ENCODE measurements at regions not wholly inside any gene's neighbourhood (a gene's known extent, or its start where the extent isn't known, plus 50 kb on each side); places are given as distances from the start of the nearest gene placed in this dataset.

- TF ChIP-seq, protein P1, sequence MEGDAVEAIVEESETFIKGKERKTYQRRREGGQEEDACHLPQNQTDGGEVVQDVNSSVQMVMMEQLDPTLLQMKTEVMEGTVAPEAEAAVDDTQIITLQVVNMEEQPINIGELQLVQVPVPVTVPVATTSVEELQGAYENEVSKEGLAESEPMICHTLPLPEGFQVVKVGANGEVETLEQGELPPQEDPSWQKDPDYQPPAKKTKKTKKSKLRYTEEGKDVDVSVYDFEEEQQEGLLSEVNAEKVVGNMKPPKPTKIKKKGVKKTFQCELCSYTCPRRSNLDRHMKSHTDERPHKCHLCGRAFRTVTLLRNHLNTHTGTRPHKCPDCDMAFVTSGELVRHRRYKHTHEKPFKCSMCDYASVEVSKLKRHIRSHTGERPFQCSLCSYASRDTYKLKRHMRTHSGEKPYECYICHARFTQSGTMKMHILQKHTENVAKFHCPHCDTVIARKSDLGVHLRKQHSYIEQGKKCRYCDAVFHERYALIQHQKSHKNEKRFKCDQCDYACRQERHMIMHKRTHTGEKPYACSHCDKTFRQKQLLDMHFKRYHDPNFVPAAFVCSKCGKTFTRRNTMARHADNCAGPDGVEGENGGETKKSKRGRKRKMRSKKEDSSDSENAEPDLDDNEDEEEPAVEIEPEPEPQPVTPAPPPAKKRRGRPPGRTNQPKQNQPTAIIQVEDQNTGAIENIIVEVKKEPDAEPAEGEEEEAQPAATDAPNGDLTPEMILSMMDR (IDR thresholded peaks at IDR 0.05), result no peak
- TF ChIP-seq POLR2A (IDR thresholded peaks at IDR 0.05) (no peak), POLR2AphosphoS5 (IDR thresholded peaks at IDR 0.05) (no peak), EP300 (IDR thresholded peaks at IDR 0.05) (no peak)
Observed at GRCh38 chr9:115235221-115235620, 117.3 kb upstream of the TNC start.
